ENCODE measurements at regions not wholly inside any gene's neighbourhood (a gene's known extent, or its start where the extent isn't known, plus 50 kb on each side); places are given as distances from the start of the nearest gene placed in this dataset.

- WGBS (ENCODE audit: low lambda C conversion rate), result no CpG with 5 or more reads among the region's 1 CpG
- intact Hi-C loops (cut with micrococcal nuclease; ENCODE audit: unreplicated experiment), result no loop called here
- ChIA-PET CTCF (ENCODE audit: low intra/inter-chr PET ratio, low total read pairs) (no interaction called here), POLR2A (no interaction called here)
- no peak for DNase-seq (ENCODE audit: low spot score)
- Histone ChIP-seq H3K27ac (ENCODE audit: extremely low read length, insufficient read depth, low read length) (no peak overlapping the region), H2AFZ (ENCODE audit: low read length) (no peak overlapping the region), H3K36me3 (replicated peaks in 1 of 2; ENCODE audit: control insufficient read depth in 1 of 2, insufficient read depth in 2 of 2, low read length in 2 of 2) (no peaks in the 10 kb centered on the region), H3K27me3 (ENCODE audit: control insufficient read depth in 1 of 2, insufficient read depth in 2 of 2, low read length in 2 of 2) (no peaks in the 10 kb centered on the region), H3K4me2 (ENCODE audit: low read depth, low read length) (no peak overlapping the region), H3K79me2 (ENCODE audit: insufficient read depth, low read length) (no peaks in the 10 kb centered on the region), H3K4me1 (ENCODE audit: insufficient read depth, low read length) (no peaks in the 10 kb centered on the region), H3K4me3 (replicated peaks in 1 of 3; ENCODE audit: insufficient read depth in 1 of 3, low read depth in 2 of 3, low read length in 3 of 3) (no peak overlapping the region), H4K20me1 (ENCODE audit: insufficient read depth, low read length) (no peaks in the 10 kb centered on the region), H3K9ac (ENCODE audit: insufficient read depth, low read depth, low read length) (no peak overlapping the region), H3K9me3 (ENCODE audit: low read length) (peaks cover 98% of the 10 kb centered on the region)
- BruUV-seq (replicated peaks), result no TSS peak
- in situ Hi-C loops (cut with HindIII; ENCODE audit: extremely low pct_ligation_motif_present, low pct_unique_long_range_greater_than_20kb), result no loop called here
- no peak for FAIRE-seq
- ATAC-seq, result no peak
- TF ChIP-seq LBX2 (CRISPR knock-in tag; IDR thresholded peaks at IDR 0.05; ENCODE audit: borderline replicate concordance) (no peak), RFXAP (CRISPR knock-in tag; IDR thresholded peaks at IDR 0.05; ENCODE audit: borderline replicate concordance) (no peak), IKZF5 (CRISPR knock-in tag; IDR thresholded peaks at IDR 0.05) (no peak), NFRKB (IDR thresholded peaks at IDR 0.05) (no peak), YEATS2 (CRISPR knock-in tag; IDR thresholded peaks at IDR 0.05; ENCODE audit: borderline replicate concordance) (no peak), ZHX1 (CRISPR knock-in tag; IDR thresholded peaks at IDR 0.05; ENCODE audit: low read depth) (no peak), AFF4 (CRISPR knock-in tag; IDR thresholded peaks at IDR 0.05) (no peak), ELF3 (CRISPR knock-in tag; IDR thresholded peaks at IDR 0.05) (no peak), MZF1 (CRISPR knock-in tag; IDR thresholded peaks at IDR 0.05; ENCODE audit: borderline replicate concordance) (no peak), HDAC6 (IDR thresholded peaks at IDR 0.05; ENCODE audit: low read depth, low read length) (no peak), ZNF776 (CRISPR knock-in tag; IDR thresholded peaks at IDR 0.05) (no peak), CEBPG (CRISPR knock-in tag; IDR thresholded peaks at IDR 0.05) (no peak), JUND (CRISPR knock-in tag; IDR thresholded peaks at IDR 0.05) (no peak), ZNF235 (CRISPR knock-in tag; IDR thresholded peaks at IDR 0.05; ENCODE audit: borderline replicate concordance) (no peak), ZNF282 (IDR thresholded peaks at IDR 0.05; ENCODE audit: partially characterized antibody) (no peak), ZNF224 (CRISPR knock-in tag; IDR thresholded peaks at IDR 0.05) (no peak)
- TF ChIP-seq, protein P1, sequence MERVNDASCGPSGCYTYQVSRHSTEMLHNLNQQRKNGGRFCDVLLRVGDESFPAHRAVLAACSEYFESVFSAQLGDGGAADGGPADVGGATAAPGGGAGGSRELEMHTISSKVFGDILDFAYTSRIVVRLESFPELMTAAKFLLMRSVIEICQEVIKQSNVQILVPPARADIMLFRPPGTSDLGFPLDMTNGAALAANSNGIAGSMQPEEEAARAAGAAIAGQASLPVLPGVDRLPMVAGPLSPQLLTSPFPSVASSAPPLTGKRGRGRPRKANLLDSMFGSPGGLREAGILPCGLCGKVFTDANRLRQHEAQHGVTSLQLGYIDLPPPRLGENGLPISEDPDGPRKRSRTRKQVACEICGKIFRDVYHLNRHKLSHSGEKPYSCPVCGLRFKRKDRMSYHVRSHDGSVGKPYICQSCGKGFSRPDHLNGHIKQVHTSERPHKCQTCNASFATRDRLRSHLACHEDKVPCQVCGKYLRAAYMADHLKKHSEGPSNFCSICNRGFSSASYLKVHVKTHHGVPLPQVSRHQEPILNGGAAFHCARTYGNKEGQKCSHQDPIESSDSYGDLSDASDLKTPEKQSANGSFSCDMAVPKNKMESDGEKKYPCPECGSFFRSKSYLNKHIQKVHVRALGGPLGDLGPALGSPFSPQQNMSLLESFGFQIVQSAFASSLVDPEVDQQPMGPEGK (CRISPR knock-in tag; IDR thresholded peaks at IDR 0.05), result no peak
Observed at GRCh38 chr15:46848704-46849103, 868.6 kb upstream of the SEMA6D start.
